ENCODE measurements at regions not wholly inside any gene's neighbourhood (a gene's known extent, or its start where the extent isn't known, plus 50 kb on each side); places are given as distances from the start of the nearest gene placed in this dataset.
"Not testable (repeated sequence)": the region's sequence is repeated elsewhere in the genome, so short reads cannot be mapped to it uniquely, and the experiment has no call there.

DNA sequence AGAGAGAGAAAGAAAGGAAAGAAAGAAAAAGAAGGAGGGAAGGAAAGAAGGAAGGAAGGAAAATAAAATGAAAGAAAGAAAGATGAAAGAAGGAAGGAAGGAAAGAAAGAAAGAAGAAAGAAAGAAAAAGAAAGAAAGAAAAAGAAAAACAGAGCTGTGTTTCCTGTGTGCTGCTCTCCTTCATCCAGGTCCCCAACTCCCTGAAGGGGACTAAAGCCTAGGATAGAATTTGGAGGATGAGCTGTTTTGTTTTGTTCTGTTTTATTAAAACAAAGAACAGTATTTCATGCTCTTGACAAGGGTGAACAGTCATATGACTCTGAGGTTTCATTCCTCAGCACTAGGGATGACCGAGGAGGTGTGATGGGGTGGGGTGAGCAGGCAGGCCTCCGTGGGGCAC, 164.8 kb upstream of the NDN start:
- DNase-seq = no peak

DNA sequence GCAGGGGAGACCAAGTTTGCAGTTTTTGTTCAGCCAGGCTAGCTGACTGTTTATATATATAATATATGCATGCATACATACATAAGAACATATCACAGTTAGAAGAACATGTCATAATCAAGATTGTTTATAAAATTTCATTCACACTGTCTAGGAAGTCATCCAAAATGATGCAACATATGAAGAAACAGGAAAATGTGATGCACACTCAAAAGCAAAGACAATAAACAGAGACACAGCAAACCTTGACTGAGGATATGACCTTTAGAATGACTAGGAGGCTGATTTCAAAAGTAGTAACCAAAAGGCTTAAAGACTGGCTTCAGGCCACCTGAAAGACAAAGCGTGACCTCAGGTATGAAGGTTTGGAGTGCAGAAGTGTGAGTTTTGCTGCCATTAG, 166.2 kb upstream of the NDN start:
- DNase-seq = no peak

DNA sequence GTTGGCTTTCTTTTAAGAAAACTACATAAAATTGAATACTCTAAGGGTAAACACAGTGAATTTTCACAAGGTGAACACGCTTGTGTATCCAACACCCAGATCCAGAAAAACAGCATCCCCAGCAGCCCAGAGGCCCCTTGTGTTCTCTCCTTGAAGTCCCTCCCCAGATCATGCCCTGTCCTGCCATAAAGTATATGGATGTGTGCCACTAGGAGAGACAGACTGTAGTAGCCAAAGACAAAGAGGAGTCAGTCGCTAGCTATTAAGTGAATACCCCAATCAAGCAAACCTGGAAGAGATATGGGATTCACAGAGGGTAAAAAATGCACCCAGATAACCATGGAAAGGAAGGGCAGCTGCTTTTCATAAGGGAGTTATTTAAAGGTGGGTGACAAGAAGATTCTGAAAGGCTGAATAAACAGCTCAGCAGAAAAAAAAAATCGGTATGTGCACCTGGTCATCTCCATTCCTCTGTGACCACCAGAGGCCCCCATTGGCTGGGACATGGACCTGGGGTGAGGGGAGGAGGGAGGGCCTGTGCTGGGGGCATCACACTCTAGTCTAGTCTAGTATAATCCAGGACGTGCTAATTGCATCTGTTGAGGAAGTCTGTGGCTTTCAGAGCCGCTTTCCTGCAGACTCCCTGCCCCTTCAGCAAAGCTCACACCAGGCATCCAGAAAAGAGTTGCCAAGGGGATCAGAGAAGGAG, 167.3 kb upstream of the NDN start:
- DNase-seq = no peak

DNA sequence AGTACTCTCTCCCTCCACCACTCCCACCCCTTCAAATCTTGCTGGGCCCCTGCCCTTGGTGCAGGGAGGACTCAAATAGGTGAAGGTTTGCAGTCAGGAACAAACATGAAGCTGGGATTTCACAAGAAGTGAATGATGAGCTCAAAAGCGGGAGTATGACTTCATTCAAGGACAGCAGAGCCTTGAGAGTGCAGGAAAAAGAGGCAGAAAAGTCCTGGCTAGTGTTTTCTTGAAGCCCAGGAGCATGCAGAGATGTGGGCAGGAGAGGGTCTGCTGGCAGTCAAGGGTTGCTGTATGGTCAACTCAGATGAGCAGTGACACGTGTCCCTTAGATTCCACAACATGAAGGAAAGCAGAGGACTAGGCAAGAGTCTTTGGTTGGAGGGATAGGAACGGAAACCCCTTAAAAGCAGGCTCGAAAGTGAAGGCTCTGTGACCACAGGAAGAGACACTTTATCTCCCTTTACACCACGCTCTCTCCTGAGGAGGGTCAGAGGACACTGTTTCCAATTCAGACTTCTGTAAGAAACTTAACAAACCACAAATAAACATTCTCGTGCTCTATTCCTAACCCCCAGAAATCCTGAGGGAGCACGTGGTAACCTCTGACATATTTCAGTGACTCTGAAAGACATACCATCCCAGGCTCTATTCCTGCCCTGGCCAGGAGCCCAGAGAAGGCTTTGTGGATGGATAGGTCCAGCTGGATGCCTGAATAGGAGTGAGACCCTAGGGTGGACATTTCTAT, 168.0 kb upstream of the NDN start:
- DNase-seq = no peak

DNA sequence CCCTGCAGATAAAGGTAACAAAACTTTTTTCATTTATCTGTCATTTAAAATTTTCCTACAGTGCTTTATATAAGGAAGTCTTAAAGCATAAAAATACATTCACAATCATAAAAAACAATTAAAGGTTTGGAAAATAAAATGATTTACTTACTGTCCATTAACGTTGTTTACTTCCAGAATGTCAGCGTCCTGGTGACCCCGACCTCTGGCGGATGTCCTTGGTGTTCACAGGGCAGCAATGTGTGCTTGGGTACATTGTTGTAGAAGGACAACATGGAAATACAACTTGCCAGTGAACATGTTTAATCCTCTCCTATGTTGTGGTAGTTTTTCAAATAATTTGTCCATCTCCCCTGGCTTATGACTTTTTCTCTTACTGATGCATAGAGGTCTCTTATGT, 168.8 kb upstream of the NDN start:
- DNase-seq = no peak

DNA sequence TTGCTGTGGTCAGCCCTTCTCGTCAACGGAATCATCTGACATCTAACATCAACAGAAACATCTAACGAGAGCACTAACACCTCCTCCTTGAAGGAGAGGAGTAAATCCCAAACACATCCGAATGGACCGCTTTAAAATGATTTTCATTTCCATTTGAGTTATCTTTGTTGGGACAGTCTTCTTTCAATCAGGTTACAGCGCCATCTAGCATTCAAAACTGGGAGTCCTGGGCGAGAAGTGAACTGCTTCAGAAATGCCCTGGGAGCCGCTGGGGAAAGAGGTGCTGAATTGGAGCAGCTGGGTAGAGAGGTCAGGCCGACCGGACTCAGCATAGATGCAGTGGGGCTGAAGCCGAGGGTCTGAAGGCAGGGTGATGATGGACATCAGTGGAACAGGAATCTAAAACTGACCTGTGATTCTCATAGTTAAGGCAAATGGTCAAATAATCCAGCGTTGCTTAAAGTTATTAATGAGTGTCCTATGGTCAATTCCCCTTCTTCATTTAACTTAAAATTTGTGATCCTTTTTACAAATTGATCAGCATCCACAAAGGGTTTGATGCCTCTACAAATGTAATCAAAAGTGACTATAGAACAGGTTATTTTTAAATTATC, 170.0 kb upstream of the NDN start:
- DNase-seq = no peak

DNA sequence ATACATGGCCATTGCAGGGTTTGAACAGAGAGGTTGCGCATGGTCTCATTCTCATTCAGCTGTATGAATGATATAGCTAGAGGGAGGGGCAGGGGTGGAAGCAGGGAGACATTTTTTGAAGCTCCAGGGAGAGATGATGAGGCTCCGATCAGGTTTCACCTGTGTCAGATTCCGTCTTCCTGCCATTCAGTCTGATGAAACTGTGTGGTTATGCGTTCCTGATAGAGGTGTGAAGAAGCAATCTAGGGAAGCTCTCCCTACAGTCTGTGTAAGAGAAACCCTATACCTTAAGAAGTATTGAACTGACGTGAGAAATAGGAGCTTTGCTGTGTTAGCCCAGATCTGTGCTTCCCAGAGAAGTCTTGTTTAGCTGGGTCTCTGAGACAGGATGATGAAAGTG, 171.9 kb upstream of the NDN start:
- no peak for DNase-seq

DNA sequence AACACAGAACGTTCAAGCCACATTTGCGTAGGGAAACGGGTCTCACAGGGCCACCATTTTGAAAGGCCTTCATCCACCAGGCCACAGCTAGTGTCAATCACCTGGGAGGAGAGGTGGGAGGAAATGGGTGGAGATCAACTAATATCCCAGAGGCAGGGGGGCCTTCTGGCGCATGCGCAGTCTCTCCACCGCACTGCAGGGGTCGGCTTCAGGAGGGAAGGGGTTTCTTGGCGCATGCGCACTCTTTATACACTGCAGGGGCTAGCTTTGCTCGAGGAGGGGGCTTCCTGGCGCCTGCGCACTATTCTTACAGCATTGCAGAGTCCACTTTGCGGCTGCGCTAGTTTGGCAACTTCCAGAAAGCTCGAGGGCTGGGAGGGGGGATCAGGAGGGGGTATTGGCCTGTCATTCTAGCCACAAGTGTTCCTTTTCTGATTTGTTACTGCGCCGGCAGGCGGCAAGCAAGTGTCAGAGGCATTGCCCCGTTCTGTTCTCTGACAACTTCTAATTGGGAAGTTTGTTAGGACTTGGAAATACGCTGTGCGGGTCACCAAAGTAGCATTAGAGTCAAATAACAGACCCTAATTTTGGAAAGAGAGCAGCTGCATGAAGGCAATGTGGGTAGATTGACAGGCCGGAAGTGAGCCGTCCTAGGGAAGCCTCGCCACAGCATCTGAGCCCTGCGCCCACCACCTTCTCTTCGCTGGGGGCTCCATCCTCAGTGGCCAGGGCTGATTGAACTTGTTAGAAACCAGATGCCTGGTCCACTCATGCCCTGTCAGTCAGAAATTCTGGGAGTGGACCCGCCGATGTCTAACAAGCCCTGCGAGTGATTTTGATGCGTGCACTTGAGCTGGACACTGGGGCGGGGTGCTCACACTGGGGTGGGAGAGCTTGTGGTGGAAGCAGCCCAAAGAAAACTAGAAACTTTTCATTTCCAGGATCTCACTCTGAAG, 173.5 kb upstream of the NDN start:
- no peak for DNase-seq

DNA sequence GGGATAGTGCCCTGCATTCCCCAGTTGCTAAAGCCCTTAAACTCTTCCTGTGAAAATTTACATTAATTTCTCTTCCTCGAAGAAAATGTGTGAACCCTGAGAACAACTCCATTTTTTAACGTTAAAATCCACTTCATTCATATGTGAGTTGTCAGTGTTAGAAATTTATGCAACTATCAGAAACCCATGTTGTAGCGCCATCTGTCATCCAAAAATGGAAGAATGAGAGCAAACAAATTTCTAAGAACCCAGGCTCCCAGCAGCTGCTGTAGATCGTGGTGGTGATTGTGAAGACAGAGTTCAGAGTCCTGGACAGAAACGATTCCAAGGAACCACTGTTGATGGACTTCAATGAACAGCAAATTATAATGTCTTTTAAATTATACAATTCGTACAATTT, 179.7 kb upstream of the NDN start:
- no peak for DNase-seq

DNA sequence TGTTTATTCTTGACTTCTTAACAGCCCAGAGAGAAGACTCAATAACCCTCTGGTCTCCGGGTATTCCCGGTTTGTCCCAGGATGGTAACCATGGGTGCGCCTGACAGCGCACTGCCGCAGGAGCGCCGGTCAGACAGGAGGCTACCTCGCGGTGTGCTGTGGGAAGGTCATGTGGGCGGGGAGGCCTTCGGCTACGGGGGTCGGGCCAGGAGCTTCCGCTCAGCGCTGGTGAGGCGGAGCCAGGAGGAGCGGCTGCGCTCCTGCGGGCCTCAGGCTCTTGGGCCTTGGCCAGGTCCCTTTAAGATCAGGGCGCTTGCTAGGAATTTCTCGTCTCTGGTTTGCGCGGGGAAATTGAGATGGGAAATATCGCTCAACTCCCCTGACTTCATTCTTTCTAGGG, 182.3 kb upstream of the NDN start:
- no peak for DNase-seq

DNA sequence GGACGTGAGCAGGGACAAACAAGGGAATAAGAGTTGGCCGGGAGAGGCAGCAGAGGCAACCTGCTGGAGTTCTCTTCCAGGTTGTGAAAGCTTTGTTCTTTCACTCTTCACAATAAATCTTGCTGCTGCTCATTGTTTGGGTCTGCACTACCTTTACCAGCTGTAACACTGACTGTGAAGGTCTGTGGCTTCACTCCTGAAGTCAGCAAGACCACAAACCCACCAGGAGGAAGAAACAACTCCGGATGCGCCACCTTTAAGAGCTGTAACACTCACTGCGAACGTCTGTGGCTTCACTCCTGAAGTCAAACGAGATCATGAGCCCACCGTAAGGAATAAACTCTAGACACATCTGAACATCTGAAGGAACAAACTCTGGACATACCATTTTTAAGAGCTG, 186.5 kb upstream of the NDN start:
- not testable (repeated sequence) for DNase-seq

DNA sequence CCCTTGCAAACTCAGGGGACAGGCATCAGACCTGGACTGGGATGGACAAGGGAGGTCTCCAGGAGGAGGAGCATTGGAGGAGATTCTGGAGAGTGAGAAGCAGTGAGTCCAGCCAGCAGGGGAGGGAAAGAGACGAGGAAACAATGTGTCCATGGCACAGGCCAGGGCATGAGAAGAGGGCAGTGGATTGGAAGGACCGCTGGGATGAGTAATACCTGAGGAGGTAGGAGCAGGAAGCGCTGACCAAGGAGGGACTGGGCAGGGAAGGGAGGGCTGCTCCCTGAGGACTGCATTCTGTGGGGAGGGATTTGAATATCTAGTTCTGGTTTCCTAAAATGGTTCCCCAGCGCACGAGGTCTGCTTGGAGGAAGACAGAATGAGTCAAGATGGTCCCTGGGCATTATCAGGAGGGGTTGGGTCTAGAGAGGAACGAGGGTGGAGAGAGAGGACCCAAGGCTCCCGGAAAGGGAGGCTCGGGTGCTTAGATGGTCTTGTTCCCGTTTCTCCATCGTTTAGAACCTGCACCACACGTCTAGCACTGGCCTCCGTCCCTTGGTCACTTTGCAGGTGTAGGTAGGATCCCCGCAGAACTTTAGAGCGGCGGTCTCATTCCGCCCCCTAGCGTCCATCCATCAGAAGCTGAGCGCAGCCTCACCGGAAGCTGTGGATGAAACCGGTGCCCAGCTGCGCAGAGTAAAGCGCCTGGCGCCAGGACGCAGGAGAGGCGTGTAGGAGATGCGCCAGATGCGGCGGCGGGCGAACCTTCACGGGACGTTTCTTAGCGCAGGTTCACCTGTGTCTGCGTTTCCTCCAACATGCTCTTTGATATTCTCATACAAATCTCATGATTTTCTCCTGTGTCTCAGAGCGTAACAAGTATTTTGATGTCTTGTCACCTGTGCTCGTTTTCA, 190.7 kb upstream of the NDN start:
- DNase-seq = no peak

DNA sequence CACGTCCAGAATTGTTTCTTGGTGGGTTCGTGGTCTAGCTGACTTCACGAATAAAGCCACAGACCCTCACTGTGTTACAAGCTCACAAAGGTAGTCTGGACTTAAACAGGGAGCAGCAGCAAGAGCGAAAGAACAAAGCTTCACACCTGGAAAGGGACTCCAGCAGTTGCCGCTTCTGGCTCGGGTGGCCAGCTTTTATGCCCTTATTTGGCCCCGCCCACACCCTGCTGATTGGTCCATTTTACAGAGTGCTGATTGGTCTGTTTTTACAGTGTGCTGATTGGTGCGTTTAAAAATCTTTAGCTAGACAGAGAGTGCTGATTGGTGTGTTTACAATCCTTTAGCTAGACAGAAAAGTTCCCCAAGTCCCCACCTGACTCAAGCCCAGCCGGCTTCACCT, 194.2 kb upstream of the NDN start:
- no peak for DNase-seq

DNA sequence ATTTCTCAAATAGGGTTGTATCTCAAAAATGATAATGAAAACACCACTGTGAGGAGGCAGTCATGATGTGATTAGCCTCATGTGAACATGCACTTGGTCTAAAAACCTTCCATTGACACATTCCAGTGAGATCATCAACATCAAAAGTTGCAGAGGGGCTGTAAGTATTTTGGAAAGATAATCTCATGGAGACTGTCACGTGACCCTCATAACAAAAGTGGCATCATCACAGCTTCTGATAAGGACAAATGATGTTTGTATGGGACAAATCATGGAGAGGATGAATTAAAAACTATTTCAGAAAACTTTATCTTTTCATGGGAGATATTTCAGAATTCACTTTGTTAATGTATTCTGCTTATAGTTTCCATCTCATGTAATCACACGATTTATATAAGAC, 203.1 kb upstream of the NDN start:
- no peak for DNase-seq

DNA sequence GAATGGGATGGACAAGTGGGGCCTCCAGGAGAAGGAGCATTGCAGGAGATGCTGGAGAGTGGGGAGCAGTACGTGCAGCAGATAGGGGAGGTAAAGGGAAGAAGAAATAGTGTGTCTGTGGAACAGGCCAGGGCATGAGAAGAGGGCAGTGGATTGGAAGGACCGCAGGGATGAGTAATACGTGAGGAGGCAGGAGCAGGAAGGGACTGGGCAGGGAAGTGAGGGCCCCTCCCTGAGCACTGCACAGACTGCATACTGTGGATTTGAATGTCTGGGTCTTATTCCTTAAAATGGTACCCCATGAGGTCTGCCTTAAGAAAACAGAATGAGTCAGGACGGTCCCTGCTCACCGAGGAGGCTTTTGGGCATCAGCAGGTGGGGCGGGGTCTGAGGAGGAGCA, 210.0 kb upstream of the NDN start:
- DNase-seq = no peak

DNA sequence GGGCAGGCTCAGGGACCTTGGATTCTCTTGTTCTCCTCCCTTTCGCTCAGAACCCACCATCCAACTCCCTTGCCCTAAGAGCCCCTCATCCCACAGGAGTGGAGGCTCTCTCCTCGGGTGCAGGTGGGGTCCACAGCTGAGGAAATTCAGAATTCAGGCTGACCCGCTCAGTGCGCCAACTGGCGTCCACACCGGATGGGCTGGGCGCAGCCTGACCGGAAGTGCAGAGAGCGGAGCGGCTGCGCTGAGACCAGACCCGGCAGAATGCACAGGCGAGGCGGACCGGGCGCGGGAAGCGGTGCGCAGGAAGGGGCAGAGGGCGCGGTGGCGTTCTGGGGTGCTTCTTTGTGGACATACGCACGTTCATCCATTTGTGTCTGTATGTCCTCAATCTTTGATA, 210.4 kb upstream of the NDN start:
- DNase-seq = no peak

DNA sequence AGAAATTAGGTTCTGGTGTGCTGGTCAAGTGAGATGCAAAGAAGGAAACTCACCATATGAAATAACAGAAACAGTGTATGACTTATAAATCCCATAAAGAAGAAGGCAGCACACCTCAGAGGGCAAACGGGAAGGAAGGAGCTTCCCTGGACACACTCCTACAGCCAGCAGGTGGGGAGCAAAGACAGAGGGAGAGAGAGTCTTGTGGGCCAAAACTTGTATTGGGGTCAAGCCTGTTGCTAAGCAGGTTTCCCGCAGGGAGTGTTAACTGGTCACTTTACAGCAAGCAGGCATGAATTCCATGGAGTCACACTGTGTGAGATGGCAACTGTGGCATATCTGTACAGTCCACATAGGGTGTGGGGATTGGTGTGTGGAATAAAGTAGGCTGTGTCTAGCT, 222.9 kb upstream of the NDN start:
- no peak for DNase-seq

DNA sequence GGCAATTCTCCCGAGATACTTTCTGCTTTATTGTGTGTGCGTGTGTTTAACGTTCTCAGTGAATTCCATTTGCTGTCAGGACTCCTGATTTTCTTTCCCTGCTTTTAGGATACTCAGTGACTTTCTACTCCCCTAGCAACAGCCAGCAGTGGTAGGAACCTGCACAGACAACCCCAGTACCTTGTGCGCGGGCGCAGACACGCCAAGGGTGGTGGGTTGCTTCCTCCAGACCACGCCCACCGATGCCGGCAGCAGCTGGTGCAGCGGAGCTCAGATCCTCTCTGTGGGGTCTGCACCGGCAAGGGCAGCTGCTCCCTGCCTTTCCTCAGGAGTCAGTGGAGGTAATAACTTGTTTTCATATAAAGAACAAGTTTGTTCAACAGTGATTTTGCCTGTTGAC, 225.1 kb upstream of the NDN start:
- no peak for DNase-seq

DNA sequence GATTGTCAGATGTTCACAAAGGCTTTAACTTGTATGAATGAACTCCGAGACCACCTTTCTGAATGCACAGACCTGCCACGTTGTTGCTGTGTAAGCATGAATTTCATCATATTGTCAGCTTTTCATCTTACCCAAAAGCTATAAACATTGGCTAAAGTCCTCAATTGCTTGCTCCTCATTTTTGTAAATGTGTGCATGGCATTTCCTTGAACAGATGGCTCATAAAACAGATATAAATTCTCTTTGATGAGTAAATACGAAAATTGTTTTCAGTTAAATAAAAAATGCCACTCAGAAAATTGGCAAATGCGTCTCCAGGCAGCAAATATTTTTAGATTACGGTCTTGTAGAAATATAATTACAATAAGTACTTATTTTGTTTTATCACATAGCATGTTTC, 226.0 kb upstream of the NDN start:
- no peak for DNase-seq

DNA sequence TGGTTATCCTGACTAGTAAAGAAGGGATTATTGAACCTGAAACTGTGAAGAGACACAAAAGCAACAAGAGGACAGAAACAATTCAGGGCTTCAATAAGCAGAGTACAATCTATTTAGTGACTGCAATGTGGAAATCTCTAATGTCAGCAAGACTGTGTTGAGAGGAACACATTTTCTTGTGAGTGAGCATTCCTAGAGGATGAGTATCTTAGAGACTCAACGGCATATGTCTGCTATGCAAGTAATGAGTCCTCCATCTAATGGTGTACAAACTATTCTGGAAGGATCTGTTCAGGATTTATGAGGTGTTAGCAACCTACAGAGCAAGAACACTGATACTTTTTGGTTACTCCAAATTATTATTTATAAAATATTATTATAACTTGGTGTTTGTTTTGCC, 226.5 kb upstream of the NDN start:
- no peak for DNase-seq

DNA sequence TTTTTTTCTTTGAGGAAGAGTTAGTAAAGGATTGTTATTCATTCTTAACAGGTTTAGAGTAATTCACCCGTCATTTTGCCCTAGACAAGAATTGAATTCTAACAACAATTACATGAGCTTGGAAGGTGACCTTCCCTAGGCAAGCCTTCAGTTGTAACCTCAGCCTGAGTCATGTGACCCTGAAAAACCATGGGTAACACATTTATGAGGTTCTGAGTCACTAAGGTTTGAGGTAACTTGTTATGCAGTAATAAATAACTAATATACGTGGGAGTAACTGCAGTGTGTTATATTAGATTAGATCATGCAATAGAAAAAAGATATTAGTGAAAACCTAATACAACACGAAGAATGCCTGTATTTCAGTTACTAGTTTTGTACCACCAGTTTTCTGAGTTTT, 237.6 kb upstream of the NDN start:
- no peak for DNase-seq

DNA sequence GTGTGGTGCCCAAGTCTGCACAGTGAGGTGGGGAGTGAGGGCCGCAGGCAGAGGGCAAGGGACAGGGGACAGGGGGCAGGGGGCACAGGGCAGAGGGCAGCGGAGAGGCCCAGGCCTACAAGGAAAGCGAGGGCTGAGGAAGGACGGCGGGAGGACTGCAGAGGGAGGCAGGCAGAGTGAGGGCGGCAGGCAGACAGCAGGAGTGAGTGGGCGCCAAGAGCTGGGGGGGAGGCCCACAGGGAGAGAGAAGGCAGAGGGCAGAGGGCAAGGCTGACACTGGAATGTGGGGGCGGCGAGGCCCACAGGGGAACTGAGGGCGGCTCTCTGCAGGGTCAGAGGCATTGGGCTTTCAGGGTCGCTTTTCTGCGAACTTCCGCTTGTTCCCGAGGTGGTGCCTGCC, 267.8 kb upstream of the NDN start:
- no peak for DNase-seq
